Erythroblast (primary cell): ENCODE measurements at regions not wholly inside any gene's neighbourhood (a gene's known extent, or its start where the extent isn't known, plus 50 kb on each side); places are given as distances from the start of the nearest gene placed in this dataset.

Experiments
- GATA1 ChIP-seq: IDR thresholded peaks from 2 replicates; pipeline ENCODE4 v1.6.1; 2011; ENCODE audit warnings: low read depth, mild to moderate bottlenecking, control low read depth, low read length, moderate library complexity
- POLR2A ChIP-seq: IDR thresholded peaks from 2 replicates; pipeline ENCODE4 v1.6.1; 2011; ENCODE audit warnings: mild to moderate bottlenecking, low read length

DNA sequence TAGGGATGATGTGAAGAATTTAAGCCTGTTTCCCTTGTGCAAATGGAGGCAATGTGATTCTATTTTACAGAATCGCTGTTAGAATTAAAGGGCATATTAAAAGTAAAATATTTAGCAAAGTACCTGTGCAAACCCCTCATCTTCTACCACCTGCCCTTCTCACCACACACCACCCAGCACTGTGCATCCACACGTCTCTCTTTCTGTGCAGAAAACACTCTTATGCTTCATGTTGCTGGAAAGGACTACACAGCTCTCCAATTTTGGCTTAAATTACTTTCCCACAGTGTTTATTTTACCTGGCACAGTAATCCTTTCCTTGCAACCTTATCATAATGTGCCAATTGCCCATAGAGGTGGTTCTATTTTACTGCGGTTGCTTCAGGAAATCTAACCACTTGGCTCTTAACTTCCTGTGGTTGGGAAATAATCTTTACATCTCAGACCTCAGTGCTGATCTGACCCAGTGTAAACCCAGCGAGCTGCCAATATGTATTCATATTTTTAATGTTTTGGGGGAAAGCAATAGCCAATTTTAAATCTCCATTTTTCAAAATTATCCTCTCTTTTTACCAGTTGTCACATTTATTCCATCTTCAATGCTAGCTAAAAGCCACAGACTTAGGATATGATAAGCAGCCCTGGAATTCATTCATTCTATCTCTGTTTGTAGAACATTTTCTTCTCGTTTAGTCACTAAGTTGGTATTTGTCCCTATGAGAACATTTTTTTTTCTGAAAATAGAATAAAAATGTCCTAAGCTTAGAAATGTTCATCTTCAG, 250.9 kb downstream of the DSEL start:
- TF ChIP-seq POLR2A (no peak), GATA1 (no peak)
